Progenitor cell of endocrine pancreas (in vitro differentiated cells): ENCODE measurements at regions not wholly inside any gene's neighbourhood (a gene's known extent, or its start where the extent isn't known, plus 50 kb on each side); places are given as distances from the start of the nearest gene placed in this dataset.

Experiments used
- DNase-seq: peaks from one replicate; pipeline ENCODE4 v3.0.0; 2021; ENCODE audit warnings: low spot score; ENCODE audit not compliant: unreplicated experiment
- H3K27ac Mint-ChIP-seq: 2 replicates; pipeline ENCODE4 v1.8.0; 2021; ENCODE audit warnings: mild to moderate bottlenecking, moderate library complexity, mixed read lengths
- H3K27me3 Mint-ChIP-seq: 2 replicates; pipeline ENCODE4 v1.8.0; 2021; ENCODE audit warnings: mixed read lengths
- H3K36me3 Mint-ChIP-seq: 2 replicates; pipeline ENCODE4 v1.8.0; 2022; ENCODE audit warnings: mixed read lengths; ENCODE audit not compliant: insufficient read depth
- H3K4me1 Mint-ChIP-seq: 2 replicates; pipeline ENCODE4 v1.8.0; 2021; ENCODE audit warnings: low read depth, mixed read lengths
- H3K4me3 Mint-ChIP-seq: 2 replicates; pipeline ENCODE4 v1.8.0; 2021; ENCODE audit warnings: low read depth, mild to moderate bottlenecking, moderate library complexity, mixed read lengths
- H3K9me3 Mint-ChIP-seq: 2 replicates; pipeline ENCODE4 v1.8.0; 2021; ENCODE audit warnings: low read depth, mixed read lengths
- CTCF ChIP-seq: fragments of 200-600 bp; sonication (generic); IDR thresholded peaks from one replicate; pipeline ENCODE4 v1.5.0; 2021; ENCODE audit warnings: antibody characterized with exemption, mild to moderate bottlenecking; ENCODE audit not compliant: unreplicated experiment

GRCh38 chr13:97148894-97149293 lies 73.2 kb upstream of the MBNL2 start:
- no peak overlapping the region for H3K27ac Mint-ChIP-seq
- H3K36me3 Mint-ChIP-seq = no peaks in the 10 kb centered on the region
- no peak overlapping the region for H3K4me3 Mint-ChIP-seq
- peaks cover 6% of the 10 kb centered on the region for H3K4me1 Mint-ChIP-seq
- H3K27me3 Mint-ChIP-seq = peaks cover 6% of the 10 kb centered on the region
- DNase-seq = no peak
- peaks cover 4% of the 10 kb centered on the region for H3K9me3 Mint-ChIP-seq
- no peak for TF ChIP-seq CTCF

GRCh38 chr13:97160421-97160820 lies 61.7 kb upstream of the MBNL2 start:
- Mint-ChIP-seq H3K4me3 (no peak overlapping the region), H3K27ac (no peak overlapping the region), H3K36me3 (no peaks in the 10 kb centered on the region), H3K4me1 (peaks cover 3% of the 10 kb centered on the region), H3K27me3 (peaks cover 5% of the 10 kb centered on the region), H3K9me3 (no peaks in the 10 kb centered on the region)
- TF ChIP-seq CTCF = no peak
- DNase-seq = no peak

GRCh38 chr13:97161582-97162231 lies 60.4 kb upstream of the MBNL2 start:
- Mint-ChIP-seq H3K4me1 (peaks cover 14% of the 10 kb centered on the region), H3K27me3 (peaks cover 5% of the 10 kb centered on the region), H3K9me3 (no peaks in the 10 kb centered on the region), H3K27ac (no peak overlapping the region), H3K36me3 (no peaks in the 10 kb centered on the region), H3K4me3 (no peak overlapping the region)
- no peak for TF ChIP-seq CTCF
- no peak for DNase-seq

GRCh38 chr13:97165502-97166425 lies 56.4 kb upstream of the MBNL2 start:
- Mint-ChIP-seq H3K9me3 (peaks cover 3% of the 10 kb centered on the region), H3K27ac (peak overlapping the region; percentile 0), H3K27me3 (peaks cover 5% of the 10 kb centered on the region), H3K4me3 (no peak overlapping the region), H3K4me1 (peaks cover 26% of the 10 kb centered on the region), H3K36me3 (no peaks in the 10 kb centered on the region)
- no peak for TF ChIP-seq CTCF
- no peak for DNase-seq

GRCh38 chr13:97171136-97171535 lies 51.0 kb upstream of the MBNL2 start:
- no peaks in the 10 kb centered on the region for H3K36me3 Mint-ChIP-seq
- H3K4me3 Mint-ChIP-seq = no peak overlapping the region
- TF ChIP-seq CTCF = no peak
- DNase-seq = no peak
- peaks cover 23% of the 10 kb centered on the region for H3K27me3 Mint-ChIP-seq
- peaks cover 17% of the 10 kb centered on the region for H3K4me1 Mint-ChIP-seq
- H3K27ac Mint-ChIP-seq = no peak overlapping the region
- H3K9me3 Mint-ChIP-seq = peaks cover 6% of the 10 kb centered on the region
